ENCODE measurements at regions not wholly inside any gene's neighbourhood (a gene's known extent, or its start where the extent isn't known, plus 50 kb on each side); places are given as distances from the start of the nearest gene placed in this dataset.
"Not testable (repeated sequence)": the region's sequence is repeated elsewhere in the genome, so short reads cannot be mapped to it uniquely, and the experiment has no call there.

- Histone ChIP-seq H3K27me3 (no peaks in the 10 kb centered on the region), H3K9me3 (replicated peaks) (peaks cover 6% of the 10 kb centered on the region; the same call in 1 of the 2 replicates), H3K36me3 (no peaks in the 10 kb centered on the region), H3K27ac (no peak overlapping the region; the same call in 1 of the 2 replicates), H3K4me1 (peaks cover 19% of the 10 kb centered on the region), H3K4me3 (no peak overlapping the region)
- no peak for DNase-seq
These were observed 365.7 kb upstream of the SEMA3C start for GRCh38 chr7:81284576-81284975.

GRCh38 chr7:81280531-81280930 lies 361.7 kb upstream of the SEMA3C start:
- Histone ChIP-seq H3K4me3 (no peak overlapping the region), H3K9me3 (replicated peaks) (peaks cover 2% of the 10 kb centered on the region; the same call in 1 of the 2 replicates), H3K36me3 (no peaks in the 10 kb centered on the region), H3K4me1 (peaks cover 19% of the 10 kb centered on the region), H3K27me3 (no peaks in the 10 kb centered on the region), H3K27ac (no peak overlapping the region)
- DNase-seq: no peak

GRCh38 chr7:81277691-81278090 lies 358.8 kb upstream of the SEMA3C start:
- Histone ChIP-seq H3K4me1 (no peaks in the 10 kb centered on the region), H3K36me3 (no peaks in the 10 kb centered on the region), H3K27me3 (no peaks in the 10 kb centered on the region), H3K27ac (no peak overlapping the region), H3K9me3 (replicated peaks) (no peaks in the 10 kb centered on the region), H3K4me3 (no peak overlapping the region)
- DNase-seq: no peak

- no peaks in the 10 kb centered on the region for H3K9me3 ChIP-seq (replicated peaks)
- no peak for DNase-seq
- H3K36me3 ChIP-seq: no peaks in the 10 kb centered on the region
- H3K4me3 ChIP-seq: no peak overlapping the region
- H3K27me3 ChIP-seq: no peaks in the 10 kb centered on the region
- H3K27ac ChIP-seq: no peak overlapping the region
- H3K4me1 ChIP-seq: no peaks in the 10 kb centered on the region
These were observed 354.9 kb upstream of the SEMA3C start for GRCh38 chr7:81273601-81274397.

GRCh38 chr7:81272176-81272575 lies 353.3 kb upstream of the SEMA3C start:
- no peaks in the 10 kb centered on the region for H3K36me3 ChIP-seq
- no peaks in the 10 kb centered on the region for H3K4me1 ChIP-seq
- no peak overlapping the region for H3K27ac ChIP-seq
- no peaks in the 10 kb centered on the region for H3K9me3 ChIP-seq (replicated peaks)
- H3K4me3 ChIP-seq: no peak overlapping the region
- no peaks in the 10 kb centered on the region for H3K27me3 ChIP-seq
- no peak for DNase-seq

DNA sequence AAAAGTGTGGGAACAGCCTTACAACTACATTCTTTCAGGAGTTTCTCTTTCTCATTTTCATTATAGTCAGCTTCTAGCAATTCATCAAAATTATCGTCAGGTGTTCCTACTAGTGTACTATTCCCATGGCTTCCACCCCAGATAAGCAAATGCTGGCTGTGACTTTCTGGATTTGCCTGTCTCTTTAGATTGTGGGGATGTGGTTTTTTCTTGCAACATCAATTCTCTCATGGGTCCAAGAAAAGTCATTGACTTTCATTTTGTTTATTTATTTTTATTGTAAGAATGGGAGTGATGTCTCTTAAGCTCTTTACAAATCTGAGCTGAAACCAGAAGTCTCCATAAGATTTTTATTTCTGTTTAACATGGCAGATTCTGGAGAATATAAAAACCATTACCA lies 349.7 kb upstream of the SEMA3C start:
- Histone ChIP-seq H3K36me3 (no peaks in the 10 kb centered on the region), H3K27me3 (no peaks in the 10 kb centered on the region), H3K4me3 (no peak overlapping the region), H3K27ac (no peak overlapping the region), H3K9me3 (replicated peaks) (no peaks in the 10 kb centered on the region), H3K4me1 (no peaks in the 10 kb centered on the region)
- DNase-seq: no peak

DNA sequence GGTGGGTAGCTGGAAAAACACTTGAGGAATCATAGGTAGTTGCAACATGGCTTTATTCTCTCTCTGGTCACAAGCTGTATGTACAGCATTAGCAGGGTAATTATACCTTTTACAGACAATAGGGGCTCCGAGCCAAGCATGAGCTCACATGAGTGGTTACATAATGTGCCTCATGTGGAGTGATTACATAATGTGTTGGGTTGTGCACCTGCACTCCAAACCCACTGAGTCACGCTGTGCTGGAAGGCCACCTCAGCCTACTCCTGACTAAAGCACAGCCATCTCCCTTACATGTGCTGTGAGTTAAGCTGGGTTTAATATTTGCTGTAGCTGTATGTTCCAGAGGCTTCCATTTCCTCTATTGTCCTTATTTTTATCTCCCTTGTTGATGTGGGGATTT lies 348.7 kb upstream of the SEMA3C start:
- no peak for DNase-seq
- H3K27me3 ChIP-seq: no peaks in the 10 kb centered on the region
- H3K9me3 ChIP-seq (replicated peaks): no peaks in the 10 kb centered on the region; the same call in 1 of the 2 replicates
- no peak overlapping the region for H3K4me3 ChIP-seq
- H3K27ac ChIP-seq: no peak overlapping the region
- H3K4me1 ChIP-seq: no peaks in the 10 kb centered on the region
- H3K36me3 ChIP-seq: no peaks in the 10 kb centered on the region

DNA sequence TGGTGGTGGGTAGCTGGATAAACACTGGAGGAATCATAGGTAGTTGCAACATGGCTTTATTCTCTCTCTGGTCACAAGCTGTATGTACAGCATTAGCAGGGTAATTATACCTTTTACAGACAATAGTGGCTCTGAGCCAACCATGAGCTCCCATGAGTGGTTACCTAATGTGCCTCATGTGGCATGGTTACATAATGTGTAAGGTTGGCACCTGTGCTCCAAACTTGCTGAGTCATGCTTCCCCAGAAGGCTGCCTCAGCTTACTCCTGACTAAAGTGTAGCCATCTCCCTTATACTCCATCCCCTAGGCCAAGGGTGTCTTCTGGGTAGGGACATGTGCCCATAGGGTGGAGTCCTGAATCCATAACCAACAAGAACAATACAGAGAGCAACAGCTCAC lies 345.3 kb upstream of the SEMA3C start:
- no peak for DNase-seq
- Histone ChIP-seq H3K9me3 (replicated peaks) (peaks cover 17% of the 10 kb centered on the region; the same call in 1 of the 2 replicates), H3K27me3 (no peaks in the 10 kb centered on the region), H3K4me1 (no peaks in the 10 kb centered on the region; the same call in 1 of the 2 replicates), H3K36me3 (no peaks in the 10 kb centered on the region), H3K4me3 (no peak overlapping the region), H3K27ac (no peak overlapping the region)

DNA sequence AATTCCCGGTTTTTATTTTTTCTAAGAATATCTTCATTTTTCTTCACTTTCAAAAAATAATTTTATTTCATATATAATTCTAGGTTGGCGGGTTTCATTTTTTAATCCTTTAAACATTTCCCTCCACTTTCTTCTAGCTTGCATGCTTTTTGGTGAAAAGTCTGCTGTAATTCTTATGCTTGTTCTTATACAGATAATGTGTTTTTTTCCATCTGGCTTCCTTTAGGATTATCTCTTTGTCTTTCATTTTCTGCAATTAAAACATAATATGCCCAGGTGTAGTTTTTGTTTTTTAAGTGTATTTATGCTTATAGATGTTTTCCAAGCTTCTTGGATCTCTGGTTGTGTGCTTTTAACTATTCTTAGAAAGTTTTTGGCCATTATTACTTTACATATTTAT lies 341.3 kb upstream of the SEMA3C start:
- no peaks in the 10 kb centered on the region; the same call in 1 of the 2 replicates for H3K4me1 ChIP-seq
- no peak overlapping the region for H3K4me3 ChIP-seq
- peaks cover 22% of the 10 kb centered on the region for H3K9me3 ChIP-seq (replicated peaks)
- no peak overlapping the region for H3K27ac ChIP-seq
- DNase-seq: peak in 1 of 2 experiments; percentile 38
- no peaks in the 10 kb centered on the region for H3K36me3 ChIP-seq
- H3K27me3 ChIP-seq: no peaks in the 10 kb centered on the region

DNA sequence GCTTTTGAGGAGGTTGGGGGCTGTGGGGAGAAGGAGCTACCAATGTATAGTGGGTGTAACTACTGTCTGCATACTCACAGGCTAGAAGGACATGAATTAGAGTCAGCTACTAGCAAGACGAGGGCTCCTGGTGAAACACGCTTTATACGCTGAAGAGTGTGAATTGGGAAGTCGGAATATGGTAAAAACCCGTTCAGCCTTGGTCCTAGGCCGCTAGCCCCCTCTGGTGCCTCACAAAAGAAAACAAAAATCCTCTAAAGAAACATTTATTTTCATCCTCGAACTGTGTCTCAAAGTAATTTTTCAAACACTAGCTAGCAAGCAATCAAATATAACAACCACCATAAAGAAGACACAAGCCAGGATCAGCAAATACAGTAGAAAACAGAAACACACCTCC lies 338.1 kb upstream of the SEMA3C start:
- H3K36me3 ChIP-seq: no peaks in the 10 kb centered on the region
- H3K4me3 ChIP-seq: no peak overlapping the region
- H3K27ac ChIP-seq: no peak overlapping the region
- H3K27me3 ChIP-seq: no peaks in the 10 kb centered on the region
- H3K9me3 ChIP-seq (replicated peaks): peaks cover 21% of the 10 kb centered on the region
- H3K4me1 ChIP-seq: no peaks in the 10 kb centered on the region
- peak in 1 of 2 experiments; percentile 42 for DNase-seq

DNA sequence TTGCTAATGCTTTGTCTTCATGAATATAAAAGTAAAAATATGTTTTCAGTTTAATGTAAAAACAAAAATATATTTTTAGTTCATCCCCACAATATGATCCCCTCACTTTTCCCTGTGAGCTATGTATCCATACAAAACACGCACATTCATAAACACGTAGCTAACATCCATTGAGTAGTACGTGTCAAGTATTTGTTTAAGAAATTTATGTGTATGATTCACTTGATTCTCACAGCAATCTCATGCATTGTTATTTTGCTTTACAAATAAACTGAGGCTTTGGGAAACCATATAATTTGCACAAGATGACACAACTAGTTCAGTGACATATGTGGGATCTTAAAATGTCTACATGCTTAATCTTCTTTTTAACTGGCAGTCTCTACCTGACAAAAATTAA lies 329.6 kb upstream of the SEMA3C start:
- Histone ChIP-seq H3K36me3 (no peaks in the 10 kb centered on the region), H3K9me3 (replicated peaks) (no peaks in the 10 kb centered on the region), H3K4me1 (no peaks in the 10 kb centered on the region), H3K27ac (no peak overlapping the region), H3K4me3 (no peak overlapping the region), H3K27me3 (no peaks in the 10 kb centered on the region)
- DNase-seq: no peak

DNA sequence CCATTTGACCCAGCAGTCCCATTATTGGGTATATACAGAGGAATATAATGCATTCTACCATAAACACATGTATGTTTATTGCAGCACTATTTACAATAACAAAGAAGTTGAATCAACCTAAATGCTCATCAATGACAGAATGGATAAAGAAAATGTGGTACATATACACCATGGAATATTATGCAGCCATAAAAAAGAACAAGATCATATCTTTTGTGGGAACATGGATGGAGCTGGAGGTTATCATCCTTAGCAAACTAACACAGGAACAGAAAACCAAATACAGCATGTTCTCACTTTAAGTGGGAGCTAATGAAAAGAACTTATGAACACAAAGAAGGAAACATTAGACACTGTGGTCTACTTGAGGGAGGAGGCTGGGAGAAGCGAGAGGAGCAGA lies 328.5 kb upstream of the SEMA3C start:
- not testable (repeated sequence) for H3K36me3 ChIP-seq; DNase-seq; H3K4me3 ChIP-seq; H3K27ac ChIP-seq; H3K9me3 ChIP-seq (replicated peaks); H3K27me3 ChIP-seq; H3K4me1 ChIP-seq

DNA sequence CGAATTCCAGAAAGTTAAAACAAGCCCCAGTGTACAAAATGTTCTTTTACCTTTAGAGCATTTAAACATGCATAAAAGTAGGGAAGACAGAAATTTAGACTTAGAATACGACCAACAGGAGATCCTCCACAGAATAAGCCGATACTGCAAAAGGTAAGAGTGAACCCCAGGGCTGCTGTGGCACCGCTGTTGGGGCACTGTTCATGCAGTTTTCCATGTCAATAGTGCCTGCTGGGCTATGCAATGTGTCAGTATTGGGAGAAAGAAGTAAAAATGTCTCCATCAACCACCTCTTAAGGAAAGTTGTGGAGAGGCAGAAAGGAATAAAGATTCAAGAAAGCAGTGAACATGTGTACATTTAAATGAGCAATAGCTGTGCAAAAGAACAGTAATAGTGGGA lies 326.5 kb upstream of the SEMA3C start:
- no peak for DNase-seq

DNA sequence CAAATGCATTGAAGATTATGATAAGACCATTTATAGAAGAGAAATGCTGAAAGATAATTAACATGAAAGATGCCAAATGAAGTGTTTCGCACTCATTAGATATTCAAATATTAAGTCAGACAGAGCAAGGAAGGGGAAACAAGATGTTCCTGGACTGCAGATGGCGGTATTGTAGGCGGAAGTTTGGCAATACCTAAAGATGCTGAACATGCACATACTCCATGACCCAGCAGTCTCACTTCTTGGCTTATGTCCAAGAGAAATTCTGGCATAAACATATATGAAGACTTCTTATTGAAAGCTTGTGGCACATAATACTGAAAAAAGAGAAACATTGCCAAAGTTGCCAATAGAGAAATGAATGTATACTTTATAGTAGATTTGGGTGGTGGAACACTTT lies 325.4 kb upstream of the SEMA3C start:
- Histone ChIP-seq H3K9me3 (replicated peaks) (no peaks in the 10 kb centered on the region), H3K4me1 (no peaks in the 10 kb centered on the region), H3K36me3 (no peaks in the 10 kb centered on the region), H3K27me3 (no peaks in the 10 kb centered on the region), H3K27ac (no peak overlapping the region), H3K4me3 (no peak overlapping the region)
- DNase-seq: peak in 1 of 2 experiments; percentile 40

More for the DNA sequence above, 326.5 kb upstream of the SEMA3C start:
- Histone ChIP-seq H3K9me3 (replicated peaks) (no peaks in the 10 kb centered on the region), H3K4me3 (no peak overlapping the region), H3K36me3 (no peaks in the 10 kb centered on the region), H3K27me3 (no peaks in the 10 kb centered on the region), H3K27ac (no peak overlapping the region), H3K4me1 (no peaks in the 10 kb centered on the region)

DNA sequence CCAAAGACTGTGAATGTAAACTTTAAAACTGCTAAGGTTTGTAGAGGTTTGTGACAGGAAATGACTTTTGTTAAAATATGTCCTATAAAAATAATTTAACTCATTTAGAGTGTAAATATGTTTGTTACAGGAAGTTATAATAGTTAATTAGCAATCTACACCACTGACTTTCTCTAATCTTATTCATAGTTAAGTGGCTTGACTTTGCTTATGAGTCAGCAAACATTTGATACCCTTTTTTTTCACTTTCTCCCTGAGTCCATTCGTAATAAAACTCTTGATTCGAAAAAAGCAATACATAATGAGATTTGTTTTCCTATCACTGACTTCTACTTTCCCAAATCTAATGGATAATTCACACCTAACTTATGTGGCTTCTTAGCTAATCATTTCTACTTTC lies 317.7 kb upstream of the SEMA3C start:
- H3K27ac ChIP-seq: peak overlapping the region; percentile 81
- no peak for DNase-seq
- no peaks in the 10 kb centered on the region for H3K27me3 ChIP-seq

DNA sequence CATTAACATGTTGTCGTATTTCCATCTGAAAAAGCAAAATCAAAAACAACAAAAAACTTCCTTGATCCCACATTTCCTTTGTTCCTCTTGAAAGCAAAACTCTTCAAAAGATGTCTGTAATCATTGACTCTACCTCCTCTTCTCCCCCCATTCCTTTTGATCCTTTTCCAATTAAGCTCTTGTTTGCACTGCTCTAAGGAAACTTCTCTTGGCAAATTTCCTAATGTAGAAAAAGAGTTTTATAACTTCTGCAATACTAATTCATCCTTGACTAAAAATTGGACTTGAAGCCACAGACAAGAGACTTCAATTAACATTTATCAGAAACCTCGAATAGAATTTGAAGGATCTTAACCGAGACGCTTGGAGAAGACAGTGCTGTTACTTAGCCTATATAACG lies 317.1 kb upstream of the SEMA3C start:
- Histone ChIP-seq H3K27me3 (no peaks in the 10 kb centered on the region), H3K4me3 (no peak overlapping the region), H3K9me3 (replicated peaks) (no peaks in the 10 kb centered on the region), H3K4me1 (peaks cover 47% of the 10 kb centered on the region), H3K36me3 (no peaks in the 10 kb centered on the region), H3K27ac (peak overlapping the region; percentile 81)
- DNase-seq: no peak

More for the DNA sequence above, 317.7 kb upstream of the SEMA3C start:
- Histone ChIP-seq H3K4me1 (peaks cover 41% of the 10 kb centered on the region), H3K36me3 (no peaks in the 10 kb centered on the region), H3K4me3 (no peak overlapping the region), H3K9me3 (replicated peaks) (no peaks in the 10 kb centered on the region)
